ENCODE measurements at regions not wholly inside any gene's neighbourhood (a gene's known extent, or its start where the extent isn't known, plus 50 kb on each side); places are given as distances from the start of the nearest gene placed in this dataset.

GRCh38 chr19:13644645-13645044 is 119.7 kb upstream of the MRI1 start:
- no peaks in the 10 kb centered on the region for H3K9me3 ChIP-seq (ENCODE audit: low read length)
- H3K4me3 ChIP-seq (ENCODE audit: low read length), result no peak overlapping the region
- H3K4me2 ChIP-seq (ENCODE audit: low read length), result no peak overlapping the region
- H3K9me2 ChIP-seq (ENCODE audit: insufficient read depth, low read length), result no peaks in the 10 kb centered on the region
- no peaks in the 10 kb centered on the region for H3K36me3 ChIP-seq (ENCODE audit: insufficient read depth, low read length)
- H4K20me1 ChIP-seq (ENCODE audit: insufficient read depth), result no peaks in the 10 kb centered on the region
- H3K27me3 ChIP-seq (ENCODE audit: insufficient read depth, low read depth, low read length), result no peaks in the 10 kb centered on the region
- TF ChIP-seq POLR2AphosphoS5 (IDR thresholded peaks at IDR 0.05), result no peak
- no peak for TF ChIP-seq TAF1 (IDR thresholded peaks at IDR 0.05; ENCODE audit: low read depth)
- no peak for TF ChIP-seq RAD21 (conservative IDR thresholded peaks at IDR 0.05)
- TF ChIP-seq EP300 (conservative IDR thresholded peaks at IDR 0.05; ENCODE audit: poor library complexity, severe bottlenecking), result no peak
- TF ChIP-seq SMC3 (conservative IDR thresholded peaks at IDR 0.05; ENCODE audit: poor library complexity), result no peak
- TF ChIP-seq, protein P1, sequence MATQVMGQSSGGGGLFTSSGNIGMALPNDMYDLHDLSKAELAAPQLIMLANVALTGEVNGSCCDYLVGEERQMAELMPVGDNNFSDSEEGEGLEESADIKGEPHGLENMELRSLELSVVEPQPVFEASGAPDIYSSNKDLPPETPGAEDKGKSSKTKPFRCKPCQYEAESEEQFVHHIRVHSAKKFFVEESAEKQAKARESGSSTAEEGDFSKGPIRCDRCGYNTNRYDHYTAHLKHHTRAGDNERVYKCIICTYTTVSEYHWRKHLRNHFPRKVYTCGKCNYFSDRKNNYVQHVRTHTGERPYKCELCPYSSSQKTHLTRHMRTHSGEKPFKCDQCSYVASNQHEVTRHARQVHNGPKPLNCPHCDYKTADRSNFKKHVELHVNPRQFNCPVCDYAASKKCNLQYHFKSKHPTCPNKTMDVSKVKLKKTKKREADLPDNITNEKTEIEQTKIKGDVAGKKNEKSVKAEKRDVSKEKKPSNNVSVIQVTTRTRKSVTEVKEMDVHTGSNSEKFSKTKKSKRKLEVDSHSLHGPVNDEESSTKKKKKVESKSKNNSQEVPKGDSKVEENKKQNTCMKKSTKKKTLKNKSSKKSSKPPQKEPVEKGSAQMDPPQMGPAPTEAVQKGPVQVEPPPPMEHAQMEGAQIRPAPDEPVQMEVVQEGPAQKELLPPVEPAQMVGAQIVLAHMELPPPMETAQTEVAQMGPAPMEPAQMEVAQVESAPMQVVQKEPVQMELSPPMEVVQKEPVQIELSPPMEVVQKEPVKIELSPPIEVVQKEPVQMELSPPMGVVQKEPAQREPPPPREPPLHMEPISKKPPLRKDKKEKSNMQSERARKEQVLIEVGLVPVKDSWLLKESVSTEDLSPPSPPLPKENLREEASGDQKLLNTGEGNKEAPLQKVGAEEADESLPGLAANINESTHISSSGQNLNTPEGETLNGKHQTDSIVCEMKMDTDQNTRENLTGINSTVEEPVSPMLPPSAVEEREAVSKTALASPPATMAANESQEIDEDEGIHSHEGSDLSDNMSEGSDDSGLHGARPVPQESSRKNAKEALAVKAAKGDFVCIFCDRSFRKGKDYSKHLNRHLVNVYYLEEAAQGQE (IDR thresholded peaks at IDR 0.05; ENCODE audit: borderline replicate concordance), result no peak
- TF ChIP-seq MXI1 (conservative IDR thresholded peaks at IDR 0.05; ENCODE audit: poor library complexity, severe bottlenecking), result no peak
- TF ChIP-seq EZH2 (IDR thresholded peaks at IDR 0.05; ENCODE audit: borderline replicate concordance, insufficient read depth, low read length, poor library complexity, severe bottlenecking), result no peak
- TF ChIP-seq, protein P2, sequence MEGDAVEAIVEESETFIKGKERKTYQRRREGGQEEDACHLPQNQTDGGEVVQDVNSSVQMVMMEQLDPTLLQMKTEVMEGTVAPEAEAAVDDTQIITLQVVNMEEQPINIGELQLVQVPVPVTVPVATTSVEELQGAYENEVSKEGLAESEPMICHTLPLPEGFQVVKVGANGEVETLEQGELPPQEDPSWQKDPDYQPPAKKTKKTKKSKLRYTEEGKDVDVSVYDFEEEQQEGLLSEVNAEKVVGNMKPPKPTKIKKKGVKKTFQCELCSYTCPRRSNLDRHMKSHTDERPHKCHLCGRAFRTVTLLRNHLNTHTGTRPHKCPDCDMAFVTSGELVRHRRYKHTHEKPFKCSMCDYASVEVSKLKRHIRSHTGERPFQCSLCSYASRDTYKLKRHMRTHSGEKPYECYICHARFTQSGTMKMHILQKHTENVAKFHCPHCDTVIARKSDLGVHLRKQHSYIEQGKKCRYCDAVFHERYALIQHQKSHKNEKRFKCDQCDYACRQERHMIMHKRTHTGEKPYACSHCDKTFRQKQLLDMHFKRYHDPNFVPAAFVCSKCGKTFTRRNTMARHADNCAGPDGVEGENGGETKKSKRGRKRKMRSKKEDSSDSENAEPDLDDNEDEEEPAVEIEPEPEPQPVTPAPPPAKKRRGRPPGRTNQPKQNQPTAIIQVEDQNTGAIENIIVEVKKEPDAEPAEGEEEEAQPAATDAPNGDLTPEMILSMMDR (IDR thresholded peaks at IDR 0.05; ENCODE audit: poor library complexity, severe bottlenecking), result no peak
- no peak overlapping the region for H2AFZ ChIP-seq (ENCODE audit: low read depth, low read length)
- H3F3A ChIP-seq (ENCODE audit: insufficient read depth, low read length, poor library complexity, severe bottlenecking), result no peaks in the 10 kb centered on the region
- no peak overlapping the region for H3K27ac ChIP-seq (ENCODE audit: low read length)
- H3K9ac ChIP-seq (ENCODE audit: low read length), result no peak overlapping the region
- H3K79me2 ChIP-seq (replicated peaks; ENCODE audit: insufficient read depth, low read length), result no peaks in the 10 kb centered on the region

- no peaks in the 10 kb centered on the region for H3K36me3 ChIP-seq (ENCODE audit: insufficient read depth, low read length)
- no peak overlapping the region for H3K4me2 ChIP-seq (ENCODE audit: low read length)
- no peak overlapping the region for H3K27ac ChIP-seq (ENCODE audit: low read length)
- H3K9me2 ChIP-seq (ENCODE audit: insufficient read depth, low read length), result no peaks in the 10 kb centered on the region
- no peaks in the 10 kb centered on the region for H4K20me1 ChIP-seq (ENCODE audit: insufficient read depth)
- H3K4me3 ChIP-seq (ENCODE audit: low read length), result no peak overlapping the region
- no peaks in the 10 kb centered on the region for H3K9me3 ChIP-seq (ENCODE audit: low read length)
- no peaks in the 10 kb centered on the region for H3F3A ChIP-seq (ENCODE audit: insufficient read depth, low read length, poor library complexity, severe bottlenecking)
- no peak overlapping the region for H3K9ac ChIP-seq (ENCODE audit: low read length)
- TF ChIP-seq TAF1 (IDR thresholded peaks at IDR 0.05; ENCODE audit: low read depth) (no peak), EP300 (conservative IDR thresholded peaks at IDR 0.05; ENCODE audit: poor library complexity, severe bottlenecking) (no peak), RAD21 (conservative IDR thresholded peaks at IDR 0.05) (no peak), POLR2AphosphoS5 (IDR thresholded peaks at IDR 0.05) (no peak), EZH2 (IDR thresholded peaks at IDR 0.05; ENCODE audit: borderline replicate concordance, insufficient read depth, low read length, poor library complexity, severe bottlenecking) (no peak), SMC3 (conservative IDR thresholded peaks at IDR 0.05; ENCODE audit: poor library complexity) (no peak), MXI1 (conservative IDR thresholded peaks at IDR 0.05; ENCODE audit: poor library complexity, severe bottlenecking) (no peak)
- TF ChIP-seq, protein P2 (IDR thresholded peaks at IDR 0.05; ENCODE audit: poor library complexity, severe bottlenecking), result no peak
- TF ChIP-seq, protein P1 (IDR thresholded peaks at IDR 0.05; ENCODE audit: borderline replicate concordance), result no peak
- H2AFZ ChIP-seq (ENCODE audit: low read depth, low read length), result no peak overlapping the region
- H3K27me3 ChIP-seq (ENCODE audit: insufficient read depth, low read depth, low read length), result no peaks in the 10 kb centered on the region
- no peaks in the 10 kb centered on the region for H3K79me2 ChIP-seq (replicated peaks; ENCODE audit: insufficient read depth, low read length)
These were observed 123.7 kb upstream of the MRI1 start for GRCh38 chr19:13640611-13641010.

Data from neural cell (in vitro differentiated cells).